ENCODE measurements at regions not wholly inside any gene's neighbourhood (a gene's known extent, or its start where the extent isn't known, plus 50 kb on each side); places are given as distances from the start of the nearest gene placed in this dataset.
"Not testable (repeated sequence)": the region's sequence is repeated elsewhere in the genome, so short reads cannot be mapped to it uniquely, and the experiment has no call there.

GRCh38 chr1:185654952-185655314 lies 79.3 kb upstream of the HMCN1 start:
- intact Hi-C loops (cut with micrococcal nuclease) = no loop called here
- no peak overlapping the region for H3K4me3 Mint-ChIP-seq (ENCODE audit: low read depth)
- H3K27me3 Mint-ChIP-seq (ENCODE audit: low read depth) = no peaks in the 10 kb centered on the region
- H3K9me3 Mint-ChIP-seq = peaks cover 3% of the 10 kb centered on the region
- H3K4me1 Mint-ChIP-seq (ENCODE audit: low read depth) = peaks cover 5% of the 10 kb centered on the region
- peaks cover 3% of the 10 kb centered on the region for H3K36me3 Mint-ChIP-seq (ENCODE audit: low read depth)
- no peak overlapping the region for H3K27ac Mint-ChIP-seq
- no peak for DNase-seq (ENCODE audit: low spot score)

GRCh38 chr1:185654199-185654951 lies 79.8 kb upstream of the HMCN1 start:
- Mint-ChIP-seq H3K9me3 (peaks cover 3% of the 10 kb centered on the region), H3K27me3 (ENCODE audit: low read depth) (no peaks in the 10 kb centered on the region), H3K4me1 (ENCODE audit: low read depth) (peaks cover 5% of the 10 kb centered on the region), H3K4me3 (ENCODE audit: low read depth) (no peak overlapping the region), H3K36me3 (ENCODE audit: low read depth) (peaks cover 3% of the 10 kb centered on the region), H3K27ac (no peak overlapping the region)
- DNase-seq (ENCODE audit: low spot score) = no peak
- intact Hi-C loops (cut with micrococcal nuclease) = no loop called here

DNA sequence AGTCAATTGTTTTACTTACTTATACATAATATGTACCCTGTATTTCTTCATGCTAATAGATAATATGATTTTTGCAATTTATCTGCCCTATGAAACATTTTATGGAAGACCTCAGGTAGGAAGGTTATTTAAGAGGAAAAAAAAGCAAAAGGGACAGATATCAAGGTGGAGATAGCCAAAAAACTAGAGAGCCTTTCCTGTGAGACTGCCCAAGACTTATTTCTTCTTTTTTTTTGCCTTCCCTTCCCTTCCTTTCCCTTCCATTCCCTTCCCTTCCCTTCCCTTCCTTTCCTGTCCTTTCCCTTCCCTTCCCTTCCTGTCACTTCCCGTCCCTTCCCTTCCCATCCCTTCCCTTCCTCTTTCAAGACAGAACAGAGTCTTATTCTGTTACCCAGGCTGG lies 80.6 kb upstream of the HMCN1 start:
- H3K4me3 Mint-ChIP-seq (ENCODE audit: low read depth) = no peak overlapping the region

DNA sequence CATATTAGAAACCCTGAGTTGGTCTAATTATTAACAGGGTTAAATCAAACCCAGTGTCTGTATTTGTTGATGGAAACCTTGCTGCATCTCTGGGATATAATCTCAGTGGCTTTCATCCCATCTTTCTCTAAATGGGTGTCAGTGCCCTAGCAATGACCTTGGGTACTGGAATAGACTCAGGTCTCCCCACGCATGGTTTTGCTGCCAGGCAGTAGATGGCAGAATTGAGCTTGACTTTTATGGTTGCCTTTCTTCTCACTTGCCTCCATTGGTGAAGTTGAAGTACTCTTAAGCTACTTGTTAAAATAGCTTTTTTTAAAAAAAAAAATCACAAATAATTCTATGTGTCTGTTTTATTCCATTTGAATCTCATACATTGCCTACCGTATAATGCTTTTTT lies 81.8 kb upstream of the HMCN1 start:
- Mint-ChIP-seq H3K9me3 (peaks cover 12% of the 10 kb centered on the region), H3K27ac (no peak overlapping the region), H3K36me3 (ENCODE audit: low read depth) (peaks cover 5% of the 10 kb centered on the region), H3K4me3 (ENCODE audit: low read depth) (no peak overlapping the region), H3K27me3 (ENCODE audit: low read depth) (no peaks in the 10 kb centered on the region), H3K4me1 (ENCODE audit: low read depth) (peaks cover 10% of the 10 kb centered on the region)
- intact Hi-C loops (cut with micrococcal nuclease) = no loop called here
- DNase-seq (ENCODE audit: low spot score) = no peak

More for the DNA sequence above, 80.6 kb upstream of the HMCN1 start:
- Mint-ChIP-seq H3K36me3 (ENCODE audit: low read depth) (peaks cover 3% of the 10 kb centered on the region), H3K9me3 (peaks cover 4% of the 10 kb centered on the region), H3K27ac (no peak overlapping the region), H3K27me3 (ENCODE audit: low read depth) (no peaks in the 10 kb centered on the region), H3K4me1 (ENCODE audit: low read depth) (peaks cover 5% of the 10 kb centered on the region)
- no peak for DNase-seq (ENCODE audit: low spot score)
- intact Hi-C loops (cut with micrococcal nuclease) = no loop called here

DNA sequence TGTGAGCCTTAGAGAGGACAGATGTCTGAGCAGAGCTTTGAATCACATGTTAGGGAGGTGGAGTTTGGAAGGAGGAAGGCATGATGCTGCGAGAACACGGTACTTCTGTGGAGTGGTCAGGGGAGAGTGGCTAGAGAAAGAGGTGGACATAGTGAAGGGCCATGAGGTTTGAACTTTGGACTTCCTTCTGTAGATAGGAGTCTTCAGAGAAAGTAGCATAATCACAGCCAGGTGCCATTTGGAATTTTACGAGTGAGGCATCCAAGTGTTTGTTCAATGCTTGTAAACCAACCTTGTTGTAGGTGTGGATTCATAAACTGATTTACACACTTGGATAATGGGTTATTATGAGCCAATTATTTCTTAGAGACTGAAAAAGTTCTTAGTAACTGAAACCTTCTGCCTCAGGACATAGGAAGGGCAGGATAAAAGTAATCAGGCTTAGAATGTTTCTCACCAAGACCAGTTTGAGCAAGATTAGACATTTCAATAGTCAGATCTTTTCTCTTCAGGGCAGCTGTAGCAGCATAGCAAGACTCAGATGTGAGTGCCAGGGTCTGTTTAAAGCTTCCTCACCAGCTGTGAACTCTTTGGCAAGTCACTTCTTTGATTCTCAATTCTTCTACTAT lies 83.5 kb upstream of the HMCN1 start:
- no peak overlapping the region for H3K27ac Mint-ChIP-seq
- no peak for DNase-seq (ENCODE audit: low spot score)
- peaks cover 8% of the 10 kb centered on the region for H3K36me3 Mint-ChIP-seq (ENCODE audit: low read depth)
- H3K27me3 Mint-ChIP-seq (ENCODE audit: low read depth) = no peaks in the 10 kb centered on the region
- H3K4me3 Mint-ChIP-seq (ENCODE audit: low read depth) = no peak overlapping the region
- H3K9me3 Mint-ChIP-seq = peaks cover 12% of the 10 kb centered on the region
- intact Hi-C loops (cut with micrococcal nuclease) = no loop called here
- H3K4me1 Mint-ChIP-seq (ENCODE audit: low read depth) = peaks cover 23% of the 10 kb centered on the region

GRCh38 chr1:185648858-185649589 lies 85.2 kb upstream of the HMCN1 start:
- no peak overlapping the region for H3K4me3 Mint-ChIP-seq (ENCODE audit: low read depth)
- H3K36me3 Mint-ChIP-seq (ENCODE audit: low read depth) = peaks cover 16% of the 10 kb centered on the region
- H3K9me3 Mint-ChIP-seq = peaks cover 26% of the 10 kb centered on the region
- no peak for DNase-seq (ENCODE audit: low spot score)
- no peak overlapping the region for H3K27ac Mint-ChIP-seq
- intact Hi-C loops (cut with micrococcal nuclease) = no loop called here
- H3K4me1 Mint-ChIP-seq (ENCODE audit: low read depth) = peaks cover 33% of the 10 kb centered on the region
- H3K27me3 Mint-ChIP-seq (ENCODE audit: low read depth) = no peaks in the 10 kb centered on the region

GRCh38 chr1:185647597-185648267 lies 86.5 kb upstream of the HMCN1 start:
- Mint-ChIP-seq H3K4me1 (ENCODE audit: low read depth) (peaks cover 33% of the 10 kb centered on the region), H3K9me3 (peaks cover 36% of the 10 kb centered on the region), H3K36me3 (ENCODE audit: low read depth) (peaks cover 23% of the 10 kb centered on the region)
- H3K27me3 Mint-ChIP-seq (ENCODE audit: low read depth); H3K4me3 Mint-ChIP-seq (ENCODE audit: low read depth); intact Hi-C loops (cut with micrococcal nuclease); H3K27ac Mint-ChIP-seq; DNase-seq (ENCODE audit: low spot score): not testable (repeated sequence)

GRCh38 chr1:185646202-185646683 lies 87.9 kb upstream of the HMCN1 start:
- Mint-ChIP-seq H3K36me3 (ENCODE audit: low read depth) (peaks cover 33% of the 10 kb centered on the region), H3K4me3 (ENCODE audit: low read depth) (no peak overlapping the region), H3K4me1 (ENCODE audit: low read depth) (peaks cover 33% of the 10 kb centered on the region), H3K27ac (no peak overlapping the region), H3K9me3 (peaks cover 40% of the 10 kb centered on the region), H3K27me3 (ENCODE audit: low read depth) (no peaks in the 10 kb centered on the region)
- intact Hi-C loops (cut with micrococcal nuclease) = no loop called here
- no peak for DNase-seq (ENCODE audit: low spot score)

DNA sequence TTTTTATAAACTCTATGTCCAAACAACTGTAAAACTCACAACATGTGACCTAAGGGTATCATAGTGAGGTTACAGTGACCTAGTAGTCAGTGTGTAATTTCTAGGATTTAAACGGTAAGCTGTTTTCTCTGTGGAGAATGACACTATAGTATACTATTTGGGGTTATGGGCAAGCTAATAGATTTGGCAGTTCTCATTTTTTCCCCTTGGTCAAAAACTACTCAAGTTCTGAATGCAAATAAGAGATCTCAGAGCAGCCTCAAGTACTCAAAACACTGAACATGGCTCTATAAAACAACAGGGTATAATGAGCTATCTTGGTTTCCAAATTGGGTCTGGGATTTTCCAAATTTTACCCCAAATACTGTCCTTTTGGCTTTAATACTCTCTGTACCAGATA lies 88.5 kb upstream of the HMCN1 start:
- Mint-ChIP-seq H3K4me3 (ENCODE audit: low read depth) (no peak overlapping the region), H3K9me3 (peaks cover 40% of the 10 kb centered on the region), H3K27ac (no peak overlapping the region), H3K27me3 (ENCODE audit: low read depth) (no peaks in the 10 kb centered on the region), H3K36me3 (ENCODE audit: low read depth) (peaks cover 36% of the 10 kb centered on the region), H3K4me1 (ENCODE audit: low read depth) (peaks cover 33% of the 10 kb centered on the region)
- no peak for DNase-seq (ENCODE audit: low spot score)
- intact Hi-C loops (cut with micrococcal nuclease) = no loop called here

DNA sequence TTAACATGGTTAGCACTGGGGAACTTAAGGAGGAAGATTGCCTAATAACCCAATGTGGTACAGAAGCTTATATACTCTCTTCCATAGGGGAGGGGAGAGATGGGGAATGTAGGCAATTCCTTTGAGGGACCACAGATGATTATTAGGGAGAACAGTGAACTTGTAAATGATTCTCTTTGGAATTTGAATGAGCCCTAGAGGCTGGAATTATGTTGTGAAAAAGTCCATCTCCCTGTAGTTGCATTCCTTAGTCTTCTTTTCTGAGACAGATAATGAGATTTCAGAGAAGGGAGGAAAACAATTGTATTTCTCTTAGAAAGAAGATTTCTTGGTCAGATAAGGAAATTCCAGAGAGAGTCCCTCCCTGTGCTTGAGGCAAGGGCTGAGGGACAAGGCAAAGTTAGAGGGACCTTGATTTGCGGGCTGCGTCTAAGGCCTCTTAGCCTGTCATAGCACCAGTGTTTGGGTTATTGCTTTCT lies 89.0 kb upstream of the HMCN1 start:
- Mint-ChIP-seq H3K36me3 (ENCODE audit: low read depth) (peaks cover 40% of the 10 kb centered on the region), H3K27ac (no peak overlapping the region), H3K27me3 (ENCODE audit: low read depth) (no peaks in the 10 kb centered on the region)

GRCh38 chr1:185644531-185644930 lies 89.7 kb upstream of the HMCN1 start:
- no peak overlapping the region for H3K27ac Mint-ChIP-seq
- peaks cover 49% of the 10 kb centered on the region for H3K9me3 Mint-ChIP-seq
- H3K36me3 Mint-ChIP-seq (ENCODE audit: low read depth) = peaks cover 40% of the 10 kb centered on the region

More for the DNA sequence above, 89.0 kb upstream of the HMCN1 start:
- intact Hi-C loops (cut with micrococcal nuclease) = no loop called here
- Mint-ChIP-seq H3K4me1 (ENCODE audit: low read depth) (peaks cover 31% of the 10 kb centered on the region), H3K4me3 (ENCODE audit: low read depth) (no peak overlapping the region), H3K9me3 (peaks cover 45% of the 10 kb centered on the region)
- no peak for DNase-seq (ENCODE audit: low spot score)

GRCh38 chr1:185636848-185637247 lies 97.3 kb upstream of the HMCN1 start:
- Mint-ChIP-seq H3K9me3 (peaks cover 47% of the 10 kb centered on the region), H3K4me3 (ENCODE audit: low read depth) (no peak overlapping the region), H3K27ac (peak overlapping the region; percentile 79), H3K4me1 (ENCODE audit: low read depth) (peaks cover 22% of the 10 kb centered on the region), H3K36me3 (ENCODE audit: low read depth) (peaks cover 52% of the 10 kb centered on the region), H3K27me3 (ENCODE audit: low read depth) (no peaks in the 10 kb centered on the region)
- intact Hi-C loops (cut with micrococcal nuclease) = loop anchor here (1.0 to 5.0 kb wide), 7 partner anchors 26 to 745 kb away; partner anchors contain the start of gene IVNS1ABP
- peak; percentile 56 for DNase-seq (ENCODE audit: low spot score)

More at GRCh38 chr1:185644531-185644930, 89.7 kb upstream of the HMCN1 start:
- DNase-seq (ENCODE audit: low spot score) = no peak
- no peaks in the 10 kb centered on the region for H3K27me3 Mint-ChIP-seq (ENCODE audit: low read depth)
- peaks cover 31% of the 10 kb centered on the region for H3K4me1 Mint-ChIP-seq (ENCODE audit: low read depth)
- H3K4me3 Mint-ChIP-seq (ENCODE audit: low read depth) = no peak overlapping the region
- intact Hi-C loops (cut with micrococcal nuclease) = no loop called here
